ENCODE measurements at regions not wholly inside any gene's neighbourhood (a gene's known extent, or its start where the extent isn't known, plus 50 kb on each side); places are given as distances from the start of the nearest gene placed in this dataset.

GRCh38 chr4:111821342-111821741 is 323.9 kb upstream of the FAM241A start:
- no peak overlapping the region for H3K9ac ChIP-seq (ENCODE audit: low read depth in 1 of 2, low read length in 2 of 2)
- H3K27me3 ChIP-seq (ENCODE audit: control insufficient read depth in 4 of 4, insufficient read depth in 4 of 4, low read length in 3 of 4) = peaks cover 0 to 2% (median 0%) of the 10 kb centered on the region in 4 donors
- DNase-seq (ENCODE audit: low spot score) = no peak
- no peaks in the 10 kb centered on the region for H3K36me3 ChIP-seq (ENCODE audit: control insufficient read depth in 4 of 4, insufficient read depth in 3 of 4, low read depth in 1 of 4, low read length in 3 of 4)
- H3K9me3 ChIP-seq (ENCODE audit: control insufficient read depth in 4 of 4, low read length in 3 of 4) = peaks cover 0 to 15% (median 2%) of the 10 kb centered on the region in 4 donors
- no peak overlapping the region for H3K27ac ChIP-seq (ENCODE audit: low read depth in 1 of 2, low read length in 2 of 2)
- TF ChIP-seq, protein P1, sequence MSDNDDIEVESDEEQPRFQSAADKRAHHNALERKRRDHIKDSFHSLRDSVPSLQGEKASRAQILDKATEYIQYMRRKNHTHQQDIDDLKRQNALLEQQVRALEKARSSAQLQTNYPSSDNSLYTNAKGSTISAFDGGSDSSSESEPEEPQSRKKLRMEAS (IDR thresholded peaks at IDR 0.05) = no peak
- TF ChIP-seq EGR1 (IDR thresholded peaks at IDR 0.05; ENCODE audit: low read depth in 2 of 2) (no peak), HNF4A (conservative IDR thresholded peaks at IDR 0.05) (no peak), HNF4G (IDR thresholded peaks at IDR 0.05) (no peak), TAF1 (conservative IDR thresholded peaks at IDR 0.05) (no peak), JUND (IDR thresholded peaks at IDR 0.05) (no peak), FOXA2 (IDR thresholded peaks at IDR 0.05) (no peak)
- TF ChIP-seq, protein P2, sequence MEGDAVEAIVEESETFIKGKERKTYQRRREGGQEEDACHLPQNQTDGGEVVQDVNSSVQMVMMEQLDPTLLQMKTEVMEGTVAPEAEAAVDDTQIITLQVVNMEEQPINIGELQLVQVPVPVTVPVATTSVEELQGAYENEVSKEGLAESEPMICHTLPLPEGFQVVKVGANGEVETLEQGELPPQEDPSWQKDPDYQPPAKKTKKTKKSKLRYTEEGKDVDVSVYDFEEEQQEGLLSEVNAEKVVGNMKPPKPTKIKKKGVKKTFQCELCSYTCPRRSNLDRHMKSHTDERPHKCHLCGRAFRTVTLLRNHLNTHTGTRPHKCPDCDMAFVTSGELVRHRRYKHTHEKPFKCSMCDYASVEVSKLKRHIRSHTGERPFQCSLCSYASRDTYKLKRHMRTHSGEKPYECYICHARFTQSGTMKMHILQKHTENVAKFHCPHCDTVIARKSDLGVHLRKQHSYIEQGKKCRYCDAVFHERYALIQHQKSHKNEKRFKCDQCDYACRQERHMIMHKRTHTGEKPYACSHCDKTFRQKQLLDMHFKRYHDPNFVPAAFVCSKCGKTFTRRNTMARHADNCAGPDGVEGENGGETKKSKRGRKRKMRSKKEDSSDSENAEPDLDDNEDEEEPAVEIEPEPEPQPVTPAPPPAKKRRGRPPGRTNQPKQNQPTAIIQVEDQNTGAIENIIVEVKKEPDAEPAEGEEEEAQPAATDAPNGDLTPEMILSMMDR (IDR thresholded peaks at IDR 0.05; ENCODE audit: low read depth, low read length, missing input control) = no peak
- TF ChIP-seq, protein P3, sequence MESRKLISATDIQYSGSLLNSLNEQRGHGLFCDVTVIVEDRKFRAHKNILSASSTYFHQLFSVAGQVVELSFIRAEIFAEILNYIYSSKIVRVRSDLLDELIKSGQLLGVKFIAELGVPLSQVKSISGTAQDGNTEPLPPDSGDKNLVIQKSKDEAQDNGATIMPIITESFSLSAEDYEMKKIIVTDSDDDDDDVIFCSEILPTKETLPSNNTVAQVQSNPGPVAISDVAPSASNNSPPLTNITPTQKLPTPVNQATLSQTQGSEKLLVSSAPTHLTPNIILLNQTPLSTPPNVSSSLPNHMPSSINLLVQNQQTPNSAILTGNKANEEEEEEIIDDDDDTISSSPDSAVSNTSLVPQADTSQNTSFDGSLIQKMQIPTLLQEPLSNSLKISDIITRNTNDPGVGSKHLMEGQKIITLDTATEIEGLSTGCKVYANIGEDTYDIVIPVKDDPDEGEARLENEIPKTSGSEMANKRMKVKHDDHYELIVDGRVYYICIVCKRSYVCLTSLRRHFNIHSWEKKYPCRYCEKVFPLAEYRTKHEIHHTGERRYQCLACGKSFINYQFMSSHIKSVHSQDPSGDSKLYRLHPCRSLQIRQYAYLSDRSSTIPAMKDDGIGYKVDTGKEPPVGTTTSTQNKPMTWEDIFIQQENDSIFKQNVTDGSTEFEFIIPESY (IDR thresholded peaks at IDR 0.05) = no peak
- H3K4me1 ChIP-seq (ENCODE audit: control insufficient read depth in 4 of 4, insufficient read depth in 4 of 4, low read length in 3 of 4) = no peaks in the 10 kb centered on the region
- no peak overlapping the region for H3K4me3 ChIP-seq (ENCODE audit: low read depth in 1 of 3, low read length in 3 of 3)

- DNase-seq (ENCODE audit: low spot score) = no peak
- Histone ChIP-seq H3K36me3 (ENCODE audit: control insufficient read depth in 4 of 4, insufficient read depth in 3 of 4, low read depth in 1 of 4, low read length in 3 of 4) (no peaks in the 10 kb centered on the region), H3K9me3 (ENCODE audit: control insufficient read depth in 4 of 4, low read length in 3 of 4) (no peaks in the 10 kb centered on the region), H3K4me1 (ENCODE audit: control insufficient read depth in 4 of 4, insufficient read depth in 4 of 4, low read length in 3 of 4) (no peaks in the 10 kb centered on the region), H3K9ac (ENCODE audit: low read depth in 1 of 2, low read length in 2 of 2) (no peak overlapping the region), H3K27me3 (ENCODE audit: control insufficient read depth in 4 of 4, insufficient read depth in 4 of 4, low read length in 3 of 4) (peaks cover 0 to 2% (median 0%) of the 10 kb centered on the region in 4 donors), H3K27ac (ENCODE audit: low read depth in 1 of 2, low read length in 2 of 2) (no peak overlapping the region), H3K4me3 (ENCODE audit: low read depth in 1 of 3, low read length in 3 of 3) (no peak overlapping the region)
- 88% methylated on average over 3 of the region's 3 CpGs for WGBS
- TF ChIP-seq HNF4A (conservative IDR thresholded peaks at IDR 0.05) (no peak), GABPA (IDR thresholded peaks at IDR 0.05 in 1 of 2, conservative IDR thresholded peaks at IDR 0.05 in 1 of 2) (no peak), JUND (IDR thresholded peaks at IDR 0.05) (no peak), NR2F2 (IDR thresholded peaks at IDR 0.05) (no peak), EGR1 (IDR thresholded peaks at IDR 0.05; ENCODE audit: low read depth in 2 of 2) (no peak), SP1 (IDR thresholded peaks at IDR 0.05) (no peak), RAD21 (IDR thresholded peaks at IDR 0.05) (no peak), FOXA2 (IDR thresholded peaks at IDR 0.05) (no peak)
- TF ChIP-seq, protein P1 (IDR thresholded peaks at IDR 0.05) = no peak
- TF ChIP-seq, protein P4, sequence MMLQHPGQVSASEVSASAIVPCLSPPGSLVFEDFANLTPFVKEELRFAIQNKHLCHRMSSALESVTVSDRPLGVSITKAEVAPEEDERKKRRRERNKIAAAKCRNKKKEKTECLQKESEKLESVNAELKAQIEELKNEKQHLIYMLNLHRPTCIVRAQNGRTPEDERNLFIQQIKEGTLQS (IDR thresholded peaks at IDR 0.05) = no peak
These were observed 308.7 kb upstream of the FAM241A start for GRCh38 chr4:111836601-111837000.

DNA sequence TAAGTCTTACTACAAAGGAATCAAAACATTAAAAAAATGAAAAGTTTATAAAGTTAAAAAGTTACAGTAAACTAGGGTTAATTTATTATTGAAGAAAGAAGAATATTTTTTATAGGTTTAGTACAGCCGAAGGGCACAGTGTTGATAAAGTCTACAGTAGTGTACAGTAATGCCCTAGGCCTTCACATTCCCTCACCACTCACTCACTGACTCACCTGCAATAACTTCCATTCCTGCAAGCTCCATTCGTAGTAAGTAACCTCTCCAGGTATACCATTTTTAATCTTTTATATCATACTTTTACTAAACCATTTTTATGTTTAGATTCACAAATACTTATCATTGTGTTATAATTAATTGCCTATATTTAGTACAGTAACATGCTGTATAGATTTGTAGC is 307.5 kb upstream of the FAM241A start:
- TF ChIP-seq SP1 (IDR thresholded peaks at IDR 0.05) = no peak
- no peak for TF ChIP-seq EGR1 (IDR thresholded peaks at IDR 0.05; ENCODE audit: low read depth in 2 of 2)
- H3K9me3 ChIP-seq (ENCODE audit: control insufficient read depth in 4 of 4, low read length in 3 of 4) = peaks cover 0 to 2% (median 0%) of the 10 kb centered on the region in 4 donors
- H3K36me3 ChIP-seq (ENCODE audit: control insufficient read depth in 4 of 4, insufficient read depth in 3 of 4, low read depth in 1 of 4, low read length in 3 of 4) = no peaks in the 10 kb centered on the region
- H3K4me1 ChIP-seq (ENCODE audit: control insufficient read depth in 4 of 4, insufficient read depth in 4 of 4, low read length in 3 of 4) = no peaks in the 10 kb centered on the region
- no peak for DNase-seq (ENCODE audit: low spot score)
- H3K9ac ChIP-seq (ENCODE audit: low read depth in 1 of 2, low read length in 2 of 2) = no peak overlapping the region
- H3K27ac ChIP-seq (ENCODE audit: low read depth in 1 of 2, low read length in 2 of 2) = no peak overlapping the region
- H3K4me3 ChIP-seq (ENCODE audit: low read depth in 1 of 3, low read length in 3 of 3) = no peak overlapping the region
- H3K27me3 ChIP-seq (ENCODE audit: control insufficient read depth in 4 of 4, insufficient read depth in 4 of 4, low read length in 3 of 4) = peaks cover 0 to 2% (median 0%) of the 10 kb centered on the region in 4 donors
- WGBS = 83% methylated on average over 2 of the region's 2 CpGs

Measured in liver (tissue), 8 donors.